ENCODE measurements at regions not wholly inside any gene's neighbourhood (a gene's known extent, or its start where the extent isn't known, plus 50 kb on each side); places are given as distances from the start of the nearest gene placed in this dataset.

GRCh38 chr18:2223449-2223848 is 347.9 kb downstream of the METTL4 start:
- no peaks in the 10 kb centered on the region for H3K9me3 ChIP-seq (ENCODE audit: control insufficient read depth in 1 of 2, insufficient read depth in 1 of 2, low read depth in 1 of 2, low read length in 2 of 2)
- no peak overlapping the region for H3K4me3 ChIP-seq (replicated peaks in 1 of 2; ENCODE audit: low read depth in 1 of 2, low read length in 2 of 2)
- DNase-seq (ENCODE audit: low read depth, low spot score) (no peak), ATAC-seq (no peak)
- H3K9me2 ChIP-seq (ENCODE audit: insufficient read depth), result no peaks in the 10 kb centered on the region
- H3K9ac ChIP-seq (ENCODE audit: low read length), result no peak overlapping the region
- BruUV-seq (replicated peaks), result no TSS peak
- no peaks in the 10 kb centered on the region for H3K79me2 ChIP-seq (ENCODE audit: insufficient read depth, low read length)
- H4K20me1 ChIP-seq (ENCODE audit: insufficient read depth), result no peaks in the 10 kb centered on the region
- CTCF ChIA-PET, result interaction anchor here (0.7 to 3.1 kb wide), 6 partner anchors 119 to 637 kb away, joined by 3 to 11 read pairs (median 5); no protein-coding TSS in a partner anchor
- no peaks in the 10 kb centered on the region for H3K4me1 ChIP-seq (ENCODE audit: control insufficient read depth in 1 of 2, insufficient read depth in 2 of 2, low read length in 2 of 2)
- no peaks in the 10 kb centered on the region for H3K27me3 ChIP-seq (ENCODE audit: insufficient read depth, low read length)
- H3K36me3 ChIP-seq (ENCODE audit: control insufficient read depth in 1 of 2, insufficient read depth in 2 of 2, low read length in 2 of 2), result no peaks in the 10 kb centered on the region
- no peak overlapping the region for H2AFZ ChIP-seq (ENCODE audit: low read depth, low read length, poor library complexity, severe bottlenecking)
- intact Hi-C loops (cut with micrococcal nuclease), result loop anchor here (5.0 kb wide), 4 partner anchors 116 to 1361 kb away; no protein-coding TSS in a partner anchor
- RAD21 ChIA-PET (ENCODE audit: low non-redundant PET in 1 of 2, low total read pairs in 2 of 2, uncharacterized antibody in 2 of 2, unreplicated experiment in 2 of 2), result no interaction called here
- no peak overlapping the region for H3K4me2 ChIP-seq (ENCODE audit: low read length)
- POLR2A ChIA-PET, result no interaction called here
- no peak overlapping the region for H3K27ac ChIP-seq (ENCODE audit: low read depth, low read length)
- no peak for TF ChIP-seq POLR2A (IDR thresholded peaks at IDR 0.05; ENCODE audit: borderline replicate concordance, extremely low read depth, insufficient read depth, insufficient read length)
- no peak for TF ChIP-seq YY1 (IDR thresholded peaks at IDR 0.05; ENCODE audit: extremely low read depth, insufficient replicate concordance, low read depth, low read length)
- no peak for TF ChIP-seq CBX3 (IDR thresholded peaks at IDR 0.05; ENCODE audit: low read depth)
- no peak for TF ChIP-seq MAX (IDR thresholded peaks at IDR 0.05)
- no peak for TF ChIP-seq ZFX (IDR thresholded peaks at IDR 0.05)
- no peak for TF ChIP-seq ELF1 (IDR thresholded peaks at IDR 0.05; ENCODE audit: borderline replicate concordance, low read depth)
- TF ChIP-seq REST (IDR thresholded peaks at IDR 0.05; ENCODE audit: low read depth), result no peak
